Sciatic nerve (tissue), 2 donors: ENCODE measurements at regions not wholly inside any gene's neighbourhood (a gene's known extent, or its start where the extent isn't known, plus 50 kb on each side); places are given as distances from the start of the nearest gene placed in this dataset.

Experiments
- ATAC-seq: fragments of 200-7000 bp; cut with Tn5 transposase; one replicate; pipeline ENCODE4 v1.9.1; 2020; ENCODE audit warnings: mild to moderate bottlenecking, moderate library complexity
- DNase-seq: peaks from one replicate; pipeline ENCODE4 v3.0.0-alpha.2; 2020; ENCODE audit warnings: low spot score
- intact Hi-C: fragments of 100-400 bp; cut with DNase I; formaldehyde crosslinking; loops from one replicate; pipeline ENCODE4 v1.14.2; 2022
- donor health status: DM: no; HTN: no; CAD: no.
- donor health status: DM: no; HTN: no; CAD: no.

GRCh38 chr5:38795986-38796741 is 49.6 kb upstream of the OSMR start:
- DNase-seq = no peak

More at GRCh38 chr5:38795986-38796741, 49.6 kb upstream of the OSMR start:
- intact Hi-C loops = no loop called here
- ATAC-seq = peak; percentile 75
